HCT116 (cell line): ENCODE measurements at regions not wholly inside any gene's neighbourhood (a gene's known extent, or its start where the extent isn't known, plus 50 kb on each side); places are given as distances from the start of the nearest gene placed in this dataset.

Source experiments
- ATAC-seq: fragments of 200-7000 bp; cut with Tn5 transposase; 2 replicates; pipeline ENCODE4 v1.9.1; 2020; ENCODE audit warnings: mild to moderate bottlenecking, moderate library complexity
- BruUV-seq: library from RNA; stranded (reverse); fragments of 400-500 nt; replicated peaks from 2 replicates; lab custom pipeline; 2021; lab: Mats Ljungman, UMichigan
- CTCF ChIA-PET: fragments of 300-600 bp; sonication (Branson Sonifier 250); formaldehyde crosslinking; loops from one replicate; lab custom pipeline; 2021; ENCODE audit warnings: antibody characterized with exemption; lab: Charles Lee
- POLR2A ChIA-PET: fragments of 300-600, 350-600 bp; sonication (Branson Sonifier 250); formaldehyde crosslinking; loops from one replicate; lab custom pipeline; 2021; ENCODE audit warnings: antibody characterized with exemption; lab: Charles Lee
- RAD21 ChIA-PET, 2 experiments: fragments of 300-600 bp; sonication (Branson Sonifier 250); formaldehyde crosslinking; loops; one replicate each; lab custom pipeline; 2023; ENCODE audit warnings: low total read pairs in 2 of 2; ENCODE audit not compliant: uncharacterized antibody in 2 of 2, unreplicated experiment in 2 of 2, low non-redundant PET in 1 of 2; lab: Charles Lee
- DNase-seq: peaks from one replicate; pipeline ENCODE4 v3.0.0-alpha.2; 2010; ENCODE audit warnings: low read depth, low spot score
- H2AFZ ChIP-seq: fragments of 200-600 bp; shearing (Covaris generic), sonication (generic); 2 replicates; pipeline ENCODE4 v1.6.1; 2017; ENCODE audit warnings: low read depth, mixed run types, mixed read lengths, antibody characterized with exemption, low read length; ENCODE audit not compliant: poor library complexity, severe bottlenecking
- H3K27ac ChIP-seq: 2 replicates; pipeline ENCODE4 v1.5.1; 2012; ENCODE audit warnings: low read depth, low read length
- H3K27me3 ChIP-seq: fragments of 200-600 bp; sonication (generic); 2 replicates; pipeline ENCODE4 v1.6.1; 2016; ENCODE audit warnings: mixed run types, low read length, mixed read lengths; ENCODE audit not compliant: insufficient read depth
- H3K36me3 ChIP-seq, 2 experiments: fragments of 200-500 bp in 1 of 2; fragments of 200-600 bp in 1 of 2; sonication (Bioruptor generic) in 1 of 2; sonication (generic) in 1 of 2; 2 replicates each; pipeline versions ENCODE4 v1.5.1 to v1.6.1; 2014 to 2016; ENCODE audit warnings: low read length in 2 of 2, inconsistent platforms in 1 of 2, mixed read lengths in 1 of 2, mixed run types in 1 of 2; ENCODE audit not compliant: insufficient read depth in 2 of 2, control insufficient read depth in 1 of 2
- H3K4me1 ChIP-seq, 2 experiments: fragments of 200-600 bp in 1 of 2; sonication (generic) in 1 of 2; 2 replicates each; pipeline versions ENCODE4 v1.5.1 to v1.6.1; 2012 to 2017; ENCODE audit warnings: low read length in 2 of 2, inconsistent platforms in 1 of 2, mild to moderate bottlenecking in 1 of 2, mixed read lengths in 1 of 2, mixed run types in 1 of 2, moderate library complexity in 1 of 2; ENCODE audit not compliant: insufficient read depth in 2 of 2, control insufficient read depth in 1 of 2
- H3K4me2 ChIP-seq: fragments of 200-600 bp; sonication (generic); 2 replicates; pipeline ENCODE4 v1.6.1; 2017; ENCODE audit warnings: mixed run types, low read length, mixed read lengths
- H3K4me3 ChIP-seq, 2 experiments: fragments of 200-600 bp in 1 of 2; sonication (generic) in 1 of 2; replicated peaks in 1 of 2; 2 replicates each; pipeline ENCODE4 v1.5.1; 2011 to 2016; ENCODE audit warnings: low read length in 2 of 2, control low read depth in 1 of 2, low read depth in 1 of 2, mild to moderate bottlenecking in 1 of 2, mixed read lengths in 1 of 2, mixed run types in 1 of 2
- H3K79me2 ChIP-seq: fragments of 200-600 bp; sonication (generic); 2 replicates; pipeline ENCODE4 v1.6.1; 2017; ENCODE audit warnings: mild to moderate bottlenecking, mixed run types, low read length, moderate library complexity, mixed read lengths; ENCODE audit not compliant: insufficient read depth
- H3K9ac ChIP-seq: fragments of 200-600 bp; sonication (generic); 2 replicates; pipeline ENCODE4 v1.6.1; 2016; ENCODE audit warnings: low read length, mixed read lengths
- H3K9me2 ChIP-seq: fragments of 200-600 bp; sonication (generic), shearing (Covaris generic); 2 replicates; pipeline ENCODE4 v1.6.1; 2017; ENCODE audit warnings: mixed run types, mild to moderate bottlenecking, moderate library complexity; ENCODE audit not compliant: insufficient read depth
- H3K9me3 ChIP-seq, 2 experiments: fragments of 200-500 bp in 1 of 2; fragments of 200-600 bp in 1 of 2; sonication (Bioruptor generic) in 1 of 2; sonication (generic) in 1 of 2; 2 replicates each; pipeline ENCODE4 v1.6.1; 2014 to 2017; ENCODE audit warnings: low read length in 2 of 2, mixed read lengths in 2 of 2, inconsistent platforms in 1 of 2, low read depth in 1 of 2, mild to moderate bottlenecking in 1 of 2, mixed run types in 1 of 2, moderate library complexity in 1 of 2; ENCODE audit not compliant: control insufficient read depth in 1 of 2, insufficient read depth in 1 of 2
- H4K20me1 ChIP-seq: fragments of 200-600 bp; sonication (generic), shearing (Covaris generic); 2 replicates; pipeline ENCODE4 v1.6.1; 2017; ENCODE audit warnings: mixed run types, mild to moderate bottlenecking, moderate library complexity; ENCODE audit not compliant: insufficient read depth
- ATF3 ChIP-seq: IDR thresholded peaks from 2 replicates; pipeline ENCODE4 v1.6.1; 2012
- CEBPB ChIP-seq: IDR thresholded peaks from 2 replicates; pipeline ENCODE4 v1.6.1; 2012; ENCODE audit warnings: low read depth
- EGR1 ChIP-seq: IDR thresholded peaks from 2 replicates; pipeline ENCODE4 v1.6.1; 2012; ENCODE audit warnings: low read depth
- ELF1 ChIP-seq: IDR thresholded peaks from 2 replicates; pipeline ENCODE4 v1.6.1; 2012; ENCODE audit warnings: low read depth, borderline replicate concordance
- EZH2 ChIP-seq: fragments of 200-600 bp; sonication (generic); IDR thresholded peaks from 2 replicates; pipeline ENCODE4 v1.6.1; 2017; ENCODE audit warnings: antibody characterized with exemption, mixed run types
- EZH2phosphoT487 ChIP-seq: fragments of 200-600 bp; IDR thresholded peaks from 2 replicates; pipeline ENCODE4 v1.6.1; 2018; ENCODE audit warnings: antibody characterized with exemption, borderline replicate concordance
- FOSL1 ChIP-seq: IDR thresholded peaks from 2 replicates; pipeline ENCODE4 v1.6.1; 2012; ENCODE audit warnings: low read depth
- JUND ChIP-seq: IDR thresholded peaks from 2 replicates; pipeline ENCODE4 v1.6.1; 2012
- MAX ChIP-seq: IDR thresholded peaks from 2 replicates; pipeline ENCODE4 v1.6.1; 2012
- POLR2AphosphoS5 ChIP-seq: IDR thresholded peaks from 2 replicates; pipeline ENCODE4 v1.6.1; 2011; ENCODE audit warnings: mild to moderate bottlenecking, low read depth, low read length, moderate library complexity
- SIN3A ChIP-seq: IDR thresholded peaks from 2 replicates; pipeline ENCODE4 v1.6.1; 2012; ENCODE audit warnings: low read depth
- SP1 ChIP-seq: IDR thresholded peaks from 2 replicates; pipeline ENCODE4 v1.6.1; 2012; ENCODE audit warnings: low read depth
- SRF ChIP-seq: IDR thresholded peaks from 2 replicates; pipeline ENCODE4 v1.6.1; 2012; ENCODE audit warnings: low read depth
- TCF7L2 ChIP-seq: IDR thresholded peaks from 2 replicates; pipeline ENCODE4 v1.7.0; 2011; ENCODE audit warnings: borderline replicate concordance, inconsistent platforms; ENCODE audit not compliant: insufficient read depth, insufficient read length; ENCODE audit errors: extremely low read depth
- YY1 ChIP-seq: IDR thresholded peaks from 2 replicates; pipeline ENCODE4 v1.6.1; 2011; ENCODE audit warnings: low read length, low read depth, moderate library complexity, mild to moderate bottlenecking; ENCODE audit not compliant: insufficient replicate concordance; ENCODE audit errors: extremely low read depth
- ZNF274 ChIP-seq: fragments of 200-500 bp; sonication (Bioruptor generic); IDR thresholded peaks from 2 replicates; pipeline ENCODE4 v1.6.1; 2014; ENCODE audit warnings: mild to moderate bottlenecking, low read depth, low read length, inconsistent platforms
- intact Hi-C: fragments of 100-400 bp; cut with micrococcal nuclease; formaldehyde crosslinking; loops from 2 replicates; pipeline ENCODE4 v1.10.0; 2022
- TF ChIP-seq, protein P1 (sequence below), 3 experiments: fragments of 200-600 bp in 1 of 3; sonication (generic) in 1 of 3; IDR thresholded peaks in 2 of 3; conservative IDR thresholded peaks in 1 of 3; 2 replicates each; pipeline ENCODE4 v1.5.1; 2012 to 2017; ENCODE audit warnings: low read depth in 2 of 3, low read length in 2 of 3, antibody characterized with exemption in 1 of 3, borderline replicate concordance in 1 of 3, control low read depth in 1 of 3, mild to moderate bottlenecking in 1 of 3, mixed read lengths in 1 of 3, mixed run types in 1 of 3, moderate library complexity in 1 of 3; ENCODE audit not compliant: insufficient read depth in 1 of 3
- TF ChIP-seq, protein P2 (sequence below): IDR thresholded peaks from 2 replicates; pipeline ENCODE4 v1.6.1; 2011; ENCODE audit warnings: mild to moderate bottlenecking, low read length, moderate library complexity; ENCODE audit not compliant: insufficient replicate concordance; ENCODE audit errors: extremely low read depth

DNA sequence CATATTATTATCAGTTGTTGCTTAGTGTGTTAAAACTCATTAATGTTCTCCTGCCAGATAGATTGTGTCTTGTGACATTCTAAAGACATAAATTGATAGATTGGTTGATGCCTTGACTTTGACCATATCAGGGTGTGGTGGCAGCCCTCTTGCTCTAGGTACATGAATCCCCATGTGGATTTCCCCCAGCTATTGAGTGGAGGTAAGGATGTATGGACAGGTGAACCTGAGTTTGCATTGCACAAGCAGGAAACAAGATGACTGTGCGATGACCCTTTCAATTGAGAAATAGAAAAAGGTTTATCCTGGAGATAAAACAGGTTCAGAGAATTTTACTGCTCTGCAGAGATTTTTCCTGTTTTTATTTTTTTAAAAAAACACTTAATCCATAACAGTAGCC is 619.2 kb downstream of the SPRY1 start:
- intact Hi-C loops = no loop called here
- ChIA-PET CTCF (no interaction called here), RAD21 (no interaction called here), POLR2A (no interaction called here)
- no peaks in the 10 kb centered on the region for H3K27me3 ChIP-seq
- H3K4me1 ChIP-seq = no peaks in the 10 kb centered on the region
- no TSS peak for BruUV-seq
- ATAC-seq (no peak), DNase-seq (no peak)
- no peak overlapping the region for H2AFZ ChIP-seq
- no peak overlapping the region for H3K4me2 ChIP-seq
- no peaks in the 10 kb centered on the region for H3K36me3 ChIP-seq
- no peak overlapping the region for H3K4me3 ChIP-seq
- no peaks in the 10 kb centered on the region for H4K20me1 ChIP-seq
- no peak overlapping the region for H3K9ac ChIP-seq
- H3K27ac ChIP-seq = no peak overlapping the region
- no peaks in the 10 kb centered on the region for H3K9me3 ChIP-seq
- TF ChIP-seq TCF7L2 (no peak), ZNF274 (no peak), EGR1 (no peak), SP1 (no peak), ATF3 (no peak), MAX (no peak), SRF (no peak), POLR2AphosphoS5 (no peak), YY1 (no peak), JUND (no peak), EZH2 (no peak), ELF1 (no peak), CEBPB (no peak), FOSL1 (no peak), EZH2phosphoT487 (no peak), SIN3A (no peak)
- TF ChIP-seq, protein P1, sequence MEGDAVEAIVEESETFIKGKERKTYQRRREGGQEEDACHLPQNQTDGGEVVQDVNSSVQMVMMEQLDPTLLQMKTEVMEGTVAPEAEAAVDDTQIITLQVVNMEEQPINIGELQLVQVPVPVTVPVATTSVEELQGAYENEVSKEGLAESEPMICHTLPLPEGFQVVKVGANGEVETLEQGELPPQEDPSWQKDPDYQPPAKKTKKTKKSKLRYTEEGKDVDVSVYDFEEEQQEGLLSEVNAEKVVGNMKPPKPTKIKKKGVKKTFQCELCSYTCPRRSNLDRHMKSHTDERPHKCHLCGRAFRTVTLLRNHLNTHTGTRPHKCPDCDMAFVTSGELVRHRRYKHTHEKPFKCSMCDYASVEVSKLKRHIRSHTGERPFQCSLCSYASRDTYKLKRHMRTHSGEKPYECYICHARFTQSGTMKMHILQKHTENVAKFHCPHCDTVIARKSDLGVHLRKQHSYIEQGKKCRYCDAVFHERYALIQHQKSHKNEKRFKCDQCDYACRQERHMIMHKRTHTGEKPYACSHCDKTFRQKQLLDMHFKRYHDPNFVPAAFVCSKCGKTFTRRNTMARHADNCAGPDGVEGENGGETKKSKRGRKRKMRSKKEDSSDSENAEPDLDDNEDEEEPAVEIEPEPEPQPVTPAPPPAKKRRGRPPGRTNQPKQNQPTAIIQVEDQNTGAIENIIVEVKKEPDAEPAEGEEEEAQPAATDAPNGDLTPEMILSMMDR (IDR thresholded peaks at IDR 0.05 in 2 of 3, conservative IDR thresholded peaks at IDR 0.05 in 1 of 3; ENCODE audit: borderline replicate concordance in 1 of 3, insufficient read depth in 1 of 3, low read depth in 2 of 3, low read length in 2 of 3) = no peak
- TF ChIP-seq, protein P2, sequence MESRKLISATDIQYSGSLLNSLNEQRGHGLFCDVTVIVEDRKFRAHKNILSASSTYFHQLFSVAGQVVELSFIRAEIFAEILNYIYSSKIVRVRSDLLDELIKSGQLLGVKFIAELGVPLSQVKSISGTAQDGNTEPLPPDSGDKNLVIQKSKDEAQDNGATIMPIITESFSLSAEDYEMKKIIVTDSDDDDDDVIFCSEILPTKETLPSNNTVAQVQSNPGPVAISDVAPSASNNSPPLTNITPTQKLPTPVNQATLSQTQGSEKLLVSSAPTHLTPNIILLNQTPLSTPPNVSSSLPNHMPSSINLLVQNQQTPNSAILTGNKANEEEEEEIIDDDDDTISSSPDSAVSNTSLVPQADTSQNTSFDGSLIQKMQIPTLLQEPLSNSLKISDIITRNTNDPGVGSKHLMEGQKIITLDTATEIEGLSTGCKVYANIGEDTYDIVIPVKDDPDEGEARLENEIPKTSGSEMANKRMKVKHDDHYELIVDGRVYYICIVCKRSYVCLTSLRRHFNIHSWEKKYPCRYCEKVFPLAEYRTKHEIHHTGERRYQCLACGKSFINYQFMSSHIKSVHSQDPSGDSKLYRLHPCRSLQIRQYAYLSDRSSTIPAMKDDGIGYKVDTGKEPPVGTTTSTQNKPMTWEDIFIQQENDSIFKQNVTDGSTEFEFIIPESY = no peak
- H3K9me2 ChIP-seq = no peaks in the 10 kb centered on the region
- H3K79me2 ChIP-seq = no peaks in the 10 kb centered on the region
